Medulla oblongata (tissue), 1 donor: ENCODE measurements at regions not wholly inside any gene's neighbourhood (a gene's known extent, or its start where the extent isn't known, plus 50 kb on each side); places are given as distances from the start of the nearest gene placed in this dataset.
"Not testable (repeated sequence)": the region's sequence is repeated elsewhere in the genome, so short reads cannot be mapped to it uniquely, and the experiment has no call there.

ENCODE experiments used
- DNase-seq: peaks from one replicate; pipeline ENCODE4 v3.0.0-alpha.2; 2015; ENCODE audit errors: extremely low spot score

GRCh38 chr4:84126061-84126787 is 372.9 kb downstream of the NKX6-1 start:
- no peak for DNase-seq

DNA sequence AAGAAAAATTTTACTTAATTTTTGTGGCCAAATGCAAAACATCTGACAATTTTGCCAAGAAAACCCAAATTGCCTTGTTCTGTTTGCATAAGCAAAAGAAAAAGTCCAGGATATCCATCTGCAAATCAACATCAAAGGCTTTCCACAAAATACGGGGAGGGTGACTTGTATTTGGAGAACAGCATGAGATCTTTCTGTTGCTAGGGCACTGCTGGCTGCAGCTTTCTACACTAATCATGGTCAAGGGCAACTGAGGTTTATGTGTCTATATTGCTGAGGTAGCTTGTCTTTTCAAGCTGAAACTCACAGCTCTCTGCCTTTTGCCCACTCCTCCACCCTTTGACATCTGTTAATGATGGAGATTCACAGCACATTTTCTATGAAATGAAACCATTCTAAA is 389.1 kb downstream of the NKX6-1 start:
- DNase-seq = no peak

DNA sequence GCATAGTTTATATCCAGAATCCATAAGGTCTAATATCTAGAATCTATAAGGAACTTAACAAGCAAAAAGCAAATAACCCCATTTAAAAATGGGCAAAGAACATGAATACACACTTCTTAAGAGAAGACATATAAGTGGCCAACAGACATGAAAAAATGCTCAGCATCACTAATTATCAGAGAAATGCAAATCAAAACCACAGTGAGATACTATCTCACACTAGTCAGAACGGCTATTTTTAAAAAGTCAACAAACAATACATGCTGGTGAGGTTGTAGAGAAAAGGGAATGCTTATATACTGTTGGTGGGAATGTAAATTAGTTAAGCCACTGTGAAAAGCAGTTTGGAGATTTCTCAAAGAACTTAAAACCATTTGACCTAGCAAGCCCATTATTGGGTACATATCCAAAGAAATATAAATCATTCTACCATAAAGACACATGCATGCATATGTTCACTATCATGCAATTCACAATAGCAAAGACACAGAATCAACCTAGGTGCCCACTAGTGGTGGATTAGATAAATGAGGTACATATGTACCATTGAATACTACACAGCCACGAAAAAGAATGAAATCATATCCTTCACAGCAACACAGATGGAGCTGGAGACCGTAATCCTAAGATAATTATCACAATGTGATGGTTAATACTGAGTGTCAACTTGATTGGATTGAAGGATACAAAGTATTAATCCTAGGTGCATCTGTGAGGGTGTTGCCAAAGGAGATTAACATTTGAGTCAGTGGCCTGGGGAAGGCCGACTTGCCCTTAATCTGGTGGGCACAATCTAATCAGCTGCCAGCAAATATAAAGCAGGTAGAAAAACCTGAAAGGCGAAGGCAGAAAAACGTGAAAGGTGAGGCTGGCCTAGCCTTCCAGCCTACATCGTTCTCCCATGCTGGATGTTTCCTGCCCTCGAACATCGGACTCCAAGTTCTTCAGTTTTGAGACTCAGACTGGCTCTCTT is 397.2 kb downstream of the NKX6-1 start:
- DNase-seq = not testable (repeated sequence)

GRCh38 chr4:84100071-84100470 is 399.0 kb downstream of the NKX6-1 start:
- no peak for DNase-seq

- DNase-seq = no peak
Observed at GRCh38 chr4:84099599-84099998, 399.5 kb downstream of the NKX6-1 start.

- DNase-seq = no peak
Observed at GRCh38 chr4:84091266-84091665, 407.8 kb downstream of the NKX6-1 start.

DNA sequence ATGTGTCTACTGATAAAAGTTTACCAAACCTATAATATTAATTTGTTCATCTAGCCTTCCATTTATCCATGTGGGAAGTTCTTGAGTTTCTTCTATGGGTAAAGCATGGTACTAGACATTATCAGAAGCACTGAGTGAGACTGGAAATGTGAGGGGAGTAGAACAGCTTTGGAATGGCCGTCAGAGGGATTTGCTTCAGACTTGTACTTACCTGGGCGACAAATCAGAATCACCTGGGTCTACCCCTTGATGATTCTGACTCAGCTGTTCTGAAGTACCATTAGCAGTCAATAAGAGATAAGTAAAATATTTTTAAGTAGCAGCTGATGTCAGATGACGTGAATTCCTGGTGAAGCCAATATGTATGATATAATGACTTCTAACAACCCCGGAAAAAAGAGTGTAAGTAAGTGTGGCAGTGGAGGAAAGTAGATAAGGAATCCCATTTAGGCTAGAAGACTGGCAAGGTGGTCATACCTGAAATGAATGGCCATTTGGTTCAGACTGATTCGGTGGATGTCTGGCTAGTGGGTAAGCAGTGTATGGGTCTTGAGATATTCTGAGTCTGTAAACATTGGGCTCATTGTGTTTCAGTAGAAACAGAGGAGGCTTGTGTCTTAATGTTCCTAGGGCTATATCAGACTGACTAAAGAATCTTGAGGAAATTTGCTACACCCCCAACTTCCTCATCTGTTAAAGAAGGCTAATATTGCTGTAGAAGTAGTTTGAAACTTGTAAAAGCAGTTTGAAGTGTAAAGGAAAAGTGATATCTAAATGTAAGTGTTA is 409.2 kb downstream of the NKX6-1 start:
- no peak for DNase-seq

- no peak for DNase-seq
Observed at GRCh38 chr4:84085986-84086385, 413.1 kb downstream of the NKX6-1 start.

- no peak for DNase-seq
Observed at GRCh38 chr4:84070289-84070688, 428.8 kb downstream of the NKX6-1 start.

DNA sequence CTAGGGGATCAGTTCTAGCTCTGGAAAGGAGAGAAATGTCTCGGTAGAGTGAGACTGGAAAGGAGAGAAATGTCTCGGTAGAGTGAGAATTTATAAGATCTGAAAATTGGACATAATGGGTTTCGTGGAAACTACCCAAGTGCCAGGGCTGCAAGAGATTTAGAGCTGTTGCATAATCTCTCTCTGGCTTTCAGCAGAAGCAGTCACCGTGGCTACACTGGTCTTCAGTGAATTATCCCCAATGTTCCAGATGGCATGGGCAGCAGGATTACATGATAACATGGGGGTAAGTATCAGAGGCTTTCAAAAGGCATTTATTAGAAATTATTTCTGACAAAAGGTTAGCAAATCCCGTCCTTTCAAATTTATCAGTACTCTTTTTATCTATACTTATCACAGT is 435.5 kb downstream of the NKX6-1 start:
- no peak for DNase-seq

DNA sequence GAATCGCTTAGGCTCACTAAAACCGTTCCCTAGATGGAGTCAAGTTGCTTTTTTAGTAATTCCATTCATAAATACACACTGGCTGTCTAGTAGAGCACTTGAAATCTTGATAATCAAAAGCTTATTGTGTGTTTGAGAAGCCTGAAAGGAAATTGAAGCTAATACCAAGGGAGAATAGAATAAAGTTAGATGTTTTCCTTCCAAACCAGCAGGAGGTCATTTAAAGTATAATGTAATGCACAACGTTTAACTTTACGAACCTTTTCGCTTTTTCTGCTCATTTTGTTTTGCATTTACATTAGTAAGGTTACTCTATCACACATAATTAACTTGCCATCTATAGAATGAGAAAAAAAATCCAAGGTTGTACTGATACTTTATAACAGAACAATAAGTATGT is 440.9 kb downstream of the NKX6-1 start:
- DNase-seq = no peak

- no peak for DNase-seq
Observed at GRCh38 chr4:84051639-84052038, 447.5 kb downstream of the NKX6-1 start.

DNA sequence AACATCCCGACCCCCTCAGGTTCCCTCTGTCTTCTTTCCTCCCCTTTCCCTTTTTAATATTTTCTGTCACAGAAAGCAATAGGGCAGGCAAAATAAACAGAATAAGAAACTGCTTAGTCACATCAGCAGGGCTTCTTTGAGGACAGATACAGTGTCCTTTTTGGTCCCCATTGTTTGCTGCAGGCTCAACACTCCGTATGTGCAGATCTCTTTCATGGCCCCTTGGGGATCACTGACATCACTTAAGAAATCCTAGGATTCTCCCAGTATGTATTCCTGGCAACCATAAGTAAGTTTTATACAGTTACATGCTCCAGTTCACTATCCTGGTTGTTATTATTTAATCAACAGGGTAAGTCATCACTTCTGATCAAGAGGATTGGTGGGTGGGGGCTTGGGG is 448.0 kb downstream of the NKX6-1 start:
- no peak for DNase-seq

GRCh38 chr4:84050015-84050414 is 449.1 kb downstream of the NKX6-1 start:
- DNase-seq = peak; percentile 11

GRCh38 chr4:84046551-84046950 is 452.5 kb downstream of the NKX6-1 start:
- no peak for DNase-seq

GRCh38 chr4:84041426-84041825 is 457.7 kb downstream of the NKX6-1 start:
- DNase-seq = no peak

- no peak for DNase-seq
Observed at GRCh38 chr4:84035568-84035967, 463.5 kb downstream of the NKX6-1 start.

DNA sequence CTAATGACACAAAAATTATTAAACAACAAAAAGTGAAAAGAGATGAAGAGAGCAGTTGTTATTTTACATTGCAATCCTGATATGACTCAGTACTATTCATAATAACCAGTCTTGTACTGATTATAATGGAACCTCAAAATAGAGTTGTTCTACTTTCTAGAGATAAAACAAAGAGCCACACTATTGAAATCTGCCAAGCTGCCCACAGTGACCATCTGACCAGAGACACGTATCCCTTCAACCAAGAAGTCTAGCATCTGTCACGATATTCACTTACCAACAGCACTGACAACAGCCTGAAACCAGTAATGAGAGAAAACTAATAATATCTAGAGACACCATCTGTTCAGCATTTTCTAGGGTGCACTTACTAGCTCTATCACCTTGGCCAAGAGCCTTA is 466.7 kb downstream of the NKX6-1 start:
- no peak for DNase-seq

DNA sequence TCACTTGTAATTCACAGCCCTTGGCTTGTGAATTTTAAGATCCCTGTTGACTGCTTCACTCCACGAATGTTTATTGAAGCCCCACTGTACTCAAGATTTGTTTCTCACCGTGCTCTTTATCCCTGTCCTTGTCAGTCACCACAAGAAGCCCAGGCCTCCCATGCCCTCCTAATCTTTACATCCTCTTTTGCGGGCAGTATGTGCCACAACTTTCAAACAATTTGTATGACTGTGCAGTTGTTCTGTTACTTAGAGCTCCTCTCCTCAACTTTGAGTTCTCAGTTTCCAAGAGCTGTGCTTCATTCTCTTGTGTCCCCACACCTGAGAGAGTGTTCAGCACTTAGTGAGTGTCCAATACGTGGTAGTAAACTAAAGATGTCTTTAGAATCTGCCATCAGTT is 467.7 kb downstream of the NKX6-1 start:
- no peak for DNase-seq

DNA sequence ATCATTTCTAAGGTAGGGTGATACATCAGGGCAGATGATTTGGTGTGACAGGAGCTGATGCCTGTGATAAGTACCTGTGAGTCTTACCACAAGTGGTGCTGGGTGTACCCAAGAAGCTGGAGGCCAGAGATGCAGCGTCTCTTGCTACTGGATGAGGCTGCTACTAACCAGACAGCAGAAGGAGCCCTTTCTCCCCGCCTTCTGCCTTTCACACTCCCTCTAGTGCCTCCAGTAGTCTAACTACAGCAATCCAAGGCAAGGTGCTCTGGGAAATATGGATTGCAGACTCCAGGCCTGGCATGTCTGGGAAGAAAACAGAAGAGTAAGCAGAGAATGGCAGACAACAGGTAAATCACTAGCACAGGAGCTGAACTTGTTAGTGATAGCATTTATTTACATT is 470.8 kb downstream of the NKX6-1 start:
- no peak for DNase-seq

DNA sequence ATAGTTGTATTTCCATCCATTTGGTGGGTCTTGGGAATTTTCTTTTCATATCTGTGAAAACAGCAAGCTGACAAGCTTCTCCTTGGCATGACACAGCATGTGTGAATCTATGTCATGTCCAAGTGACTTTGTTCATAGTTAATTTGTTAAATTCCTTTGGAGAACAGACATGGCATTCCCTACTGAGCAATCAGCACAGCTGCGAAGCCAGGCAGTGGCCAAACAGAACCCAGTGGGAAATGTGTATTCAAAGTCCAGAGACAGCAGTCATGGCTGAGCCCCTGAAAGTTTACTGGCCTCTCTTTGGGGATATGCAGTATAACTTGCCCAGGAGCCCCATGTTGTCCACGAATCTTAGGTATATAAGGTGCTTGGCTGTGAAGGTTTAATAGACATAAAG is 474.7 kb downstream of the NKX6-1 start:
- DNase-seq = no peak

DNA sequence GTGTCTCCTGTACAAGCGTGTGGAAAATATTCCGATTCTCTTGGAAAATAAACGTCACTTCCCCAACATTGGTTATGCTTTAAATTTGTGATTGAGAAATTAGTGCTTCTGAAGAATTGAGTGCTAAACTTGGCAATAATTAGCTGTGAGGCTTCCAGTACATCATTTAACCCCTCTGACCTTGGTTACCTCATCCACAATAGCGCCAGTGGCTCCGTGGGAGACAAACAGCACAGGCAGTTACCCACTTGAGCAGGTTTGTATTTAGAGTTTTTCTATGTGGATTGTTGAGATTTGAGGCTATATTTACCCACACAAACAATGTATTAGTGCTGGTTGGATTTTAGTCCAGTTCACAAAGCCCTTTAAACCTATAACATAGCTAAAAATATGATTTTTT is 476.5 kb downstream of the NKX6-1 start:
- no peak for DNase-seq
